ENCODE measurements at regions not wholly inside any gene's neighbourhood (a gene's known extent, or its start where the extent isn't known, plus 50 kb on each side); places are given as distances from the start of the nearest gene placed in this dataset.
A peak's percentile ranks its signal among the peaks of the same experiment; 100 is the strongest.

DNA sequence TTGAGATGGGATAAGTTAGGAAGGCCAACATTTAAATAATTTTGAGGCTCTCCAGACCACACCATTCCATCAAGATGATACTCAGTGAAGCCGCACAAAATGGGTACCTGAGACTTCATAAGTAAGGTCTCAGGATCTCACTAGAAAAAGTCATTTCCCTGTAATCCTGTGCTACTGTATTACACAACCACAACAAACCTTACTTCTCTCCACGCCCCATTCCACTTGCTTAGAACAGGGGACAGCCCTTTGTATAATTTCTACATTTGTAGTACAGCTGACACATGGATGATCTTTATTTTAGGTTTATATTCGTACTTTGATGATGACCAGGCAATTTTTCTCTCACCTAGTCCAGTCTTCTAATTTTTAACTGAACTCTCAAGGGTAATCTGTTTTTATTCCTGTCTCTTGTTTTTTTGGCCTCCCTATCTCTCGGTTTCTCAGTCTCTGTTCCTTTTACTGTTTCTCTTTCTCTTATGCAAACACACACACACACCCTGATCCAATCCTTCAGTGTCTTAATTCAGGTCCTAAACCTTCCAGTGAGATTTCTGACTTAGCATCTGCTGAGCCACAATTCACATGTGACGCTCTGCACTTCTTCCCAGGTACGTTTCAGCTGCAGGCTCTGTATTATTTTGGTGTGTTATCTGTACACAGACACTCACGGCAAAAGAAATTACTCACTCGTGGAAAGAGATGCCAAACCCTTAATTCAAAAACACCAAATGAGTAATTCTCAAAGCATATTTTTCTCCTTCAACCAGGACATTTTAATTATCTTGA, 223.2 kb upstream of the THBS1 start:
- Histone ChIP-seq H3K4me1 (ENCODE audit: control insufficient read depth, extremely low read depth, insufficient read depth, low read length) (peaks cover 56% of the 10 kb centered on the region), H3K9ac (replicated peaks; ENCODE audit: extremely low read depth, insufficient read depth, low read length) (peak overlapping the region; percentile 31), H3K9me1 (replicated peaks; ENCODE audit: control insufficient read depth, extremely low read depth, insufficient read depth, low read length) (no peaks in the 10 kb centered on the region), H3K27me3 (ENCODE audit: control insufficient read depth in 2 of 2, insufficient read depth in 2 of 2, low read length in 2 of 2) (no peaks in the 10 kb centered on the region), H3K36me3 (ENCODE audit: control insufficient read depth in 2 of 2, extremely low read depth in 1 of 2, insufficient read depth in 2 of 2, low read length in 2 of 2) (no peaks in the 10 kb centered on the region), H3K4me2 (ENCODE audit: insufficient read depth, low read length) (peak overlapping the region; percentile 12), H3K4me3 (replicated peaks in 1 of 3; ENCODE audit: insufficient read depth in 1 of 3, low read depth in 1 of 3, low read length in 3 of 3) (no peak overlapping the region), H3K79me2 (ENCODE audit: control insufficient read depth, insufficient read depth, low read length) (no peaks in the 10 kb centered on the region), H4K20me1 (replicated peaks; ENCODE audit: control insufficient read depth, extremely low read depth, insufficient read depth, low read length) (no peaks in the 10 kb centered on the region), H2AFZ (ENCODE audit: low read depth, low read length) (peak overlapping the region; percentile 16), H3K9me3 (replicated peaks; ENCODE audit: control insufficient read depth, insufficient read depth, low read length) (no peaks in the 10 kb centered on the region), H3K27ac (ENCODE audit: insufficient read depth, low read depth, low read length) (peak overlapping the region; percentile 100)
- ChIA-PET CTCF (interaction anchor here (2.2 to 4.0 kb wide), 2 partner anchors 185 to 223 kb away, joined by 6 to 18 read pairs; partner anchors contain the start of gene THBS1), POLR2A (interaction anchor here (1.1 to 1.9 kb wide), 4 partner anchors 72 to 228 kb away, joined by 3 to 13 read pairs (median 4); partner anchors contain the start of gene THBS1)
- no TSS peak for BruUV-seq (replicated peaks)
- dilution Hi-C loops (cut with MboI; ENCODE audit: extremely low pct_ligation_motif_present, low sequenced_read_pairs) (loop anchor here (25.0 kb wide), 1 partner anchor 170 kb away; no protein-coding TSS in a partner anchor), intact Hi-C loops (cut with micrococcal nuclease) (loop anchor here (1.0 kb wide), 1 partner anchor 223 kb away; no protein-coding TSS in a partner anchor)
- FAIRE-seq (no peak), DNase-seq (ENCODE audit: low read depth, low spot score) (no peak)
- TF ChIP-seq POLR2AphosphoS5 (IDR thresholded peaks at IDR 0.05; ENCODE audit: insufficient read depth, low read depth, low read length) (no peak), EZH2 (IDR thresholded peaks at IDR 0.05; ENCODE audit: borderline replicate concordance, low read depth, low read length, severe bottlenecking) (no peak), FOS (IDR thresholded peaks at IDR 0.05; ENCODE audit: borderline replicate concordance, insufficient read depth, low read length) (no peak), POLR2A (IDR thresholded peaks at IDR 0.05; ENCODE audit: low read depth, low read length) (no peak), GATA2 (IDR thresholded peaks at IDR 0.05; ENCODE audit: insufficient read depth, insufficient read length, low read depth, low read length) (no peak), MYC (IDR thresholded peaks at IDR 0.05; ENCODE audit: low read depth, low read length) (no peak), JUN (IDR thresholded peaks at IDR 0.05; ENCODE audit: borderline replicate concordance, insufficient read depth, insufficient read length, low read depth) (no peak)
- TF ChIP-seq, protein P1, sequence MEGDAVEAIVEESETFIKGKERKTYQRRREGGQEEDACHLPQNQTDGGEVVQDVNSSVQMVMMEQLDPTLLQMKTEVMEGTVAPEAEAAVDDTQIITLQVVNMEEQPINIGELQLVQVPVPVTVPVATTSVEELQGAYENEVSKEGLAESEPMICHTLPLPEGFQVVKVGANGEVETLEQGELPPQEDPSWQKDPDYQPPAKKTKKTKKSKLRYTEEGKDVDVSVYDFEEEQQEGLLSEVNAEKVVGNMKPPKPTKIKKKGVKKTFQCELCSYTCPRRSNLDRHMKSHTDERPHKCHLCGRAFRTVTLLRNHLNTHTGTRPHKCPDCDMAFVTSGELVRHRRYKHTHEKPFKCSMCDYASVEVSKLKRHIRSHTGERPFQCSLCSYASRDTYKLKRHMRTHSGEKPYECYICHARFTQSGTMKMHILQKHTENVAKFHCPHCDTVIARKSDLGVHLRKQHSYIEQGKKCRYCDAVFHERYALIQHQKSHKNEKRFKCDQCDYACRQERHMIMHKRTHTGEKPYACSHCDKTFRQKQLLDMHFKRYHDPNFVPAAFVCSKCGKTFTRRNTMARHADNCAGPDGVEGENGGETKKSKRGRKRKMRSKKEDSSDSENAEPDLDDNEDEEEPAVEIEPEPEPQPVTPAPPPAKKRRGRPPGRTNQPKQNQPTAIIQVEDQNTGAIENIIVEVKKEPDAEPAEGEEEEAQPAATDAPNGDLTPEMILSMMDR (IDR thresholded peaks at IDR 0.05; ENCODE audit: extremely low read depth in 1 of 2, insufficient read depth in 1 of 2, low read depth in 1 of 2, low read length in 2 of 2), result no peak
- TF ChIP-seq, protein P2, sequence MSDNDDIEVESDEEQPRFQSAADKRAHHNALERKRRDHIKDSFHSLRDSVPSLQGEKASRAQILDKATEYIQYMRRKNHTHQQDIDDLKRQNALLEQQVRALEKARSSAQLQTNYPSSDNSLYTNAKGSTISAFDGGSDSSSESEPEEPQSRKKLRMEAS (IDR thresholded peaks at IDR 0.05; ENCODE audit: insufficient read depth, insufficient read length), result no peak

Measured in endothelial cell of umbilical vein (primary cell).